Fibroblast of the aortic adventitia (primary cell): ENCODE measurements at regions not wholly inside any gene's neighbourhood (a gene's known extent, or its start where the extent isn't known, plus 50 kb on each side); places are given as distances from the start of the nearest gene placed in this dataset.

ENCODE experiments used
- DNase-seq: peaks from one replicate; pipeline ENCODE4 v3.0.0-alpha.2; 2010; ENCODE audit warnings: low read depth
- H3K4me3 ChIP-seq: 2 replicates; pipeline ENCODE4 v1.5.1; 2011; ENCODE audit warnings: low read depth, mild to moderate bottlenecking, control low read depth, low read length, moderate library complexity
- CTCF ChIP-seq: IDR thresholded peaks from 2 replicates; pipeline ENCODE4 v1.5.1; 2011; ENCODE audit warnings: mild to moderate bottlenecking, low read length, control low read depth, inconsistent platforms; ENCODE audit not compliant: insufficient read depth

GRCh38 chr5:74032617-74033016 lies 406.6 kb downstream of the ARHGEF28 start:
- DNase-seq: no peak
- no peak for TF ChIP-seq CTCF
- H3K4me3 ChIP-seq: no peak overlapping the region

- no peak overlapping the region for H3K4me3 ChIP-seq
- no peak for DNase-seq
- TF ChIP-seq CTCF: no peak
Observed at GRCh38 chr5:74031536-74031935, 405.5 kb downstream of the ARHGEF28 start.

GRCh38 chr5:74030821-74031220 lies 404.8 kb downstream of the ARHGEF28 start:
- no peak for DNase-seq
- no peak for TF ChIP-seq CTCF
- no peak overlapping the region for H3K4me3 ChIP-seq

GRCh38 chr5:74030371-74030770 lies 404.4 kb downstream of the ARHGEF28 start:
- no peak overlapping the region for H3K4me3 ChIP-seq
- DNase-seq: no peak
- TF ChIP-seq CTCF: no peak

- no peak for DNase-seq
Observed at GRCh38 chr5:74028976-74029375, 403.0 kb downstream of the ARHGEF28 start.

GRCh38 chr5:74028406-74028805 lies 402.4 kb downstream of the ARHGEF28 start:
- TF ChIP-seq CTCF: no peak
- no peak overlapping the region for H3K4me3 ChIP-seq
- no peak for DNase-seq

More at GRCh38 chr5:74028976-74029375, 403.0 kb downstream of the ARHGEF28 start:
- TF ChIP-seq CTCF: no peak
- H3K4me3 ChIP-seq: no peak overlapping the region

GRCh38 chr5:74027732-74028338 lies 401.8 kb downstream of the ARHGEF28 start:
- DNase-seq: no peak

More at GRCh38 chr5:74027732-74028338, 401.8 kb downstream of the ARHGEF28 start:
- TF ChIP-seq CTCF: no peak
- H3K4me3 ChIP-seq: no peak overlapping the region
